Keratinocyte (primary cell): ENCODE measurements at regions not wholly inside any gene's neighbourhood (a gene's known extent, or its start where the extent isn't known, plus 50 kb on each side); places are given as distances from the start of the nearest gene placed in this dataset.

ENCODE experiments used
- DNase-seq: peaks from one replicate; pipeline ENCODE4 v3.0.0-alpha.2; 2011; ENCODE audit warnings: low read depth, missing footprints, low spot score
- FAIRE-seq: peaks from 2 replicates; lab custom pipeline; 2011; peaks lifted over from hg19 to GRCh38; lab: Jason Lieb, UNC
- H2AFZ ChIP-seq: 2 replicates; pipeline ENCODE4 v1.6.0; 2012; ENCODE audit warnings: low read length, control low read depth, inconsistent platforms; ENCODE audit not compliant: control insufficient read depth
- H3K27ac ChIP-seq: 2 replicates; pipeline ENCODE4 v1.5.1; 2011; ENCODE audit warnings: low read length; ENCODE audit not compliant: control insufficient read depth, insufficient read depth
- H3K27me3 ChIP-seq: 3 replicates; pipeline ENCODE4 v1.6.0; 2011; ENCODE audit warnings: low read length; ENCODE audit not compliant: control insufficient read depth, insufficient read depth; ENCODE audit errors: extremely low read depth
- H3K36me3 ChIP-seq, 2 experiments: 2 replicates in 1 of 2; 3 replicates in 1 of 2; pipeline ENCODE4 v1.5.1; 2011; ENCODE audit warnings: low read length in 2 of 2, mild to moderate bottlenecking in 1 of 2; ENCODE audit not compliant: control insufficient read depth in 2 of 2, insufficient read depth in 2 of 2; ENCODE audit errors: extremely low read depth in 1 of 2
- H3K4me1 ChIP-seq: 3 replicates; pipeline ENCODE4 v1.5.1; 2011; ENCODE audit warnings: low read length; ENCODE audit not compliant: control insufficient read depth, insufficient read depth; ENCODE audit errors: extremely low read depth
- H3K4me2 ChIP-seq: 3 replicates; pipeline ENCODE4 v1.6.0; 2011; ENCODE audit warnings: low read depth, low read length; ENCODE audit not compliant: control insufficient read depth, insufficient read depth; ENCODE audit errors: extremely low read depth
- H3K4me3 ChIP-seq, 3 experiments: fragments of 200-600 bp in 1 of 3; sonication (generic) in 1 of 3; 2 replicates in 2 of 3; 3 replicates in 1 of 3; pipeline ENCODE4 v1.5.1; 2011 to 2016; ENCODE audit warnings: low read length in 3 of 3, mild to moderate bottlenecking in 3 of 3, control low read depth in 2 of 3, inconsistent platforms in 1 of 3, low read depth in 1 of 3, mixed read lengths in 1 of 3, mixed run types in 1 of 3, moderate library complexity in 1 of 3; ENCODE audit not compliant: control insufficient read depth in 2 of 3, insufficient read depth in 2 of 3; ENCODE audit errors: extremely low read depth in 1 of 3
- H3K79me2 ChIP-seq: 2 replicates; pipeline ENCODE4 v1.6.0; 2012; ENCODE audit warnings: low read length; ENCODE audit not compliant: control insufficient read depth, insufficient read depth
- H3K9ac ChIP-seq: 3 replicates; pipeline ENCODE4 v1.6.0; 2011; ENCODE audit warnings: low read length; ENCODE audit not compliant: control insufficient read depth, insufficient read depth; ENCODE audit errors: extremely low read depth
- H3K9me1 ChIP-seq: 3 replicates; pipeline ENCODE4 v1.6.0; 2011; ENCODE audit warnings: low read length; ENCODE audit not compliant: control insufficient read depth, insufficient read depth; ENCODE audit errors: extremely low read depth
- H3K9me3 ChIP-seq: 2 replicates; pipeline ENCODE4 v1.5.1; 2012; ENCODE audit warnings: low read depth, low read length; ENCODE audit not compliant: control insufficient read depth
- H4K20me1 ChIP-seq: 3 replicates; pipeline ENCODE4 v1.6.0; 2011; ENCODE audit warnings: low read length; ENCODE audit not compliant: control insufficient read depth, insufficient read depth; ENCODE audit errors: extremely low read depth
- CTCF ChIP-seq, 3 experiments: IDR thresholded peaks in 1 of 3; conservative IDR thresholded peaks in 1 of 3; optimal IDR thresholded peaks in 1 of 3; 2 replicates in 2 of 3; 3 replicates in 1 of 3; pipeline versions ENCODE3 to v1.5.1; 2011; ENCODE audit warnings: low read length in 3 of 3, mild to moderate bottlenecking in 3 of 3, moderate library complexity in 2 of 3, control low read depth in 1 of 3, inconsistent platforms in 1 of 3; ENCODE audit not compliant: insufficient read depth in 2 of 3; ENCODE audit errors: extremely low read depth in 1 of 3
- EZH2 ChIP-seq: IDR thresholded peaks from one replicate; pipeline ENCODE4 v1.6.1; 2012; ENCODE audit warnings: inconsistent platforms, mild to moderate bottlenecking, low read length, moderate library complexity
- dilution Hi-C: fragments of 300-500 bp; cut with MboI; formaldehyde crosslinking; loops from one replicate; pipeline ENCODE4 v1.7.0; 2020; ENCODE audit warnings: low sequenced_read_pairs; ENCODE audit not compliant: extremely low pct_ligation_motif_present

- no peak for DNase-seq
- H2AFZ ChIP-seq: no peak overlapping the region
- no peak overlapping the region for H3K27ac ChIP-seq
- no peak overlapping the region for H3K9ac ChIP-seq
- no peak overlapping the region for H3K4me2 ChIP-seq
- dilution Hi-C loops: no loop called here
- TF ChIP-seq CTCF (optimal IDR thresholded peaks at IDR 0.05 in 1 of 3, IDR thresholded peaks at IDR 0.05 in 1 of 3, conservative IDR thresholded peaks at IDR 0.05 in 1 of 3; ENCODE audit: extremely low read depth in 1 of 3, insufficient read depth in 2 of 3, low read length in 3 of 3) (no peak), EZH2 (no peak)
- H3K9me1 ChIP-seq: no peaks in the 10 kb centered on the region
- no peak overlapping the region for H3K4me3 ChIP-seq
- H3K9me3 ChIP-seq: no peaks in the 10 kb centered on the region
- peaks cover 2% of the 10 kb centered on the region for H3K27me3 ChIP-seq
- no peaks in the 10 kb centered on the region for H3K79me2 ChIP-seq
- no peak for FAIRE-seq
- no peaks in the 10 kb centered on the region for H4K20me1 ChIP-seq
- no peaks in the 10 kb centered on the region for H3K4me1 ChIP-seq
- no peaks in the 10 kb centered on the region for H3K36me3 ChIP-seq
Measured at GRCh38 chr16:87056551-87056950, 260.6 kb downstream of the C16orf95 start.

- Histone ChIP-seq H3K9me1 (no peaks in the 10 kb centered on the region), H3K27ac (no peak overlapping the region), H3K4me2 (no peak overlapping the region), H3K9me3 (no peaks in the 10 kb centered on the region), H3K27me3 (peaks cover 2% of the 10 kb centered on the region), H3K4me3 (no peak overlapping the region), H3K9ac (no peak overlapping the region), H3K79me2 (no peaks in the 10 kb centered on the region), H4K20me1 (no peaks in the 10 kb centered on the region), H3K36me3 (no peaks in the 10 kb centered on the region), H2AFZ (no peak overlapping the region), H3K4me1 (no peaks in the 10 kb centered on the region)
- no peak for DNase-seq
- FAIRE-seq: no peak
- dilution Hi-C loops: no loop called here
- TF ChIP-seq CTCF (optimal IDR thresholded peaks at IDR 0.05 in 1 of 3, IDR thresholded peaks at IDR 0.05 in 1 of 3, conservative IDR thresholded peaks at IDR 0.05 in 1 of 3; ENCODE audit: extremely low read depth in 1 of 3, insufficient read depth in 2 of 3, low read length in 3 of 3) (no peak), EZH2 (no peak)
Measured at GRCh38 chr16:87057211-87057881, 259.8 kb downstream of the C16orf95 start.
